NCI-H748 (cell line): ENCODE measurements at regions not wholly inside any gene's neighbourhood (a gene's known extent, or its start where the extent isn't known, plus 50 kb on each side); places are given as distances from the start of the nearest gene placed in this dataset.
"Not testable (repeated sequence)": the region's sequence is repeated elsewhere in the genome, so short reads cannot be mapped to it uniquely, and the experiment has no call there.

Experiments used
- DNase-seq: peaks from one replicate; lab custom pipeline; 2025; ENCODE audit not compliant: unreplicated experiment; lab: John Stamatoyannopoulos, UW

GRCh38 chr6:48472091-48472490, 361.1 kb upstream of the PTCHD4 start:
- no peak for DNase-seq

GRCh38 chr6:48471326-48471725, 360.3 kb upstream of the PTCHD4 start:
- DNase-seq = no peak

GRCh38 chr6:48449002-48449401, 338.0 kb upstream of the PTCHD4 start:
- DNase-seq = peak; percentile 33

DNA sequence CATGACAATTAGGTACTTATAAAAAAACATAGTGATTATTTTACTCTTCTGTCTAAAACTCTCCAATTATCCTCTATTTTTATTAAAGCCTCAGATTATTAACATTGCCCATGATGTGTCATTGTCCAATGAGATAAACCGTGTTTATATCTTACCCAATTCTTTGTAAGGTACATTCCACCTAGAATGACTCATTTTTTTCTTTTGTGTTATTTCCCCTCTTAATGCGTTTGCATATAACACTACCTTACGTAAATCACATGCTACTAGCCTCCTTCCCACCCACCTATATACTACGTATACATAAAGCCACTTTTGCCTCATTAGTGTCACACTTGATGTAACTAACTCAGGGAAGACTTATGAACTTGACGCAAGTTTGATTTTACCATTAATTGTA, 336.3 kb upstream of the PTCHD4 start:
- DNase-seq = no peak

DNA sequence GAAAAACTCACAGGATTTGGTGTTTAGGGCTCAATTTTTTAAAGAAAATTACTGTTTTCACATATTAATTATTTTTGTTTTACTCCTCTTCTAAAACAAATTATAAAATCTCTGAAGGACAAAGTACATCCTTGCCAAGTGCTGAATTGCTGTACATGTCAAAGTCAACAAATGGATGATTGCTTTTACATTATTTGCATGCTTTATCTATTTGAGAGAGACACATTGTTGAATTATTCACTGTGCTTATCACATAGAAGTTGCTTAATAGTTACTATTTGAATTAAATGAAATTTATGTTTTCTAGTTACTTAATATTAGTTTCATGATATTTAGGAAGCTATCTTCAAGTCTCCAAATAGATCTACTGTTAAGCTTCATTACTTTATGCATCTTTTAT, 318.6 kb upstream of the PTCHD4 start:
- no peak for DNase-seq

- DNase-seq = peak; percentile 69
Observed at GRCh38 chr6:48429021-48429420, 318.0 kb upstream of the PTCHD4 start.

DNA sequence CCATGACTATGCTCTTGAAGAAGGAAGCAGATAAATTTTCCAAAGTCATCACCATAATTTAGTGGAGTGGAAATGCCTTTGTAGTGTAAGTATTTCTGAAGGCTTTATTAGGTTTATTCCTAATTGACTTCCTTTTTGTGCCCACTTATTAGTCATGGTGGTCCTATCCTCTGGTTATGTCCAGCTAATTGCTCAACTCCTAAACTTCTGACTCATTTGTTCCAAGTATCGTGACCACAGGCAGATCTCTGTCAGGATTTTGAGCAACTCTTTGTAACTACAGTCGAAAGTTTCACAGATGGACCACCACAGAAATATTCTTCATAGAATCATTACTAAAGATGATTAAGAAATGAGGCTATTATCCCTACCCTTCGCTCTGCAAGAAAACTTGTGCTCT, 315.6 kb upstream of the PTCHD4 start:
- DNase-seq = no peak

- no peak for DNase-seq
Observed at GRCh38 chr6:48423640-48424365, 312.8 kb upstream of the PTCHD4 start.

GRCh38 chr6:48419992-48420391, 309.0 kb upstream of the PTCHD4 start:
- no peak for DNase-seq

DNA sequence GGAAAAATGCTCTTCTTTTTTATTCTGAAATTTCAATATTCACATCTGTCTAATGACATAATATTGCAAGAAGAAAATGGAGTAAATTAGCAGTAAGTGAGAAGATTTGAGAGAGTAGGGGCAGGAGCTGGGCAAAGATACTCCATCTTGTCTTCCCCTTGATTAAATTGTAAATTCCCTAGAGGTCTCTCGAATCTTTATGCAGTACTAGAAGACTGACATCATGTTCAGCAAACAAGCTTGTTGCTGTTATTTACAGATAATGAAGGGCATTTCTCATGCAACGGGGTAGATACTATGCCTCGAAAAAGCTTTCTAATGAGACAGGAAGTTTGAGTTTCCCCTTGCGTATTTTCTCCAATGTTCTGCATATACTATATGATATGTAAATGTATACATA, 306.9 kb upstream of the PTCHD4 start:
- no peak for DNase-seq

GRCh38 chr6:48412656-48413055, 301.7 kb upstream of the PTCHD4 start:
- DNase-seq = no peak

DNA sequence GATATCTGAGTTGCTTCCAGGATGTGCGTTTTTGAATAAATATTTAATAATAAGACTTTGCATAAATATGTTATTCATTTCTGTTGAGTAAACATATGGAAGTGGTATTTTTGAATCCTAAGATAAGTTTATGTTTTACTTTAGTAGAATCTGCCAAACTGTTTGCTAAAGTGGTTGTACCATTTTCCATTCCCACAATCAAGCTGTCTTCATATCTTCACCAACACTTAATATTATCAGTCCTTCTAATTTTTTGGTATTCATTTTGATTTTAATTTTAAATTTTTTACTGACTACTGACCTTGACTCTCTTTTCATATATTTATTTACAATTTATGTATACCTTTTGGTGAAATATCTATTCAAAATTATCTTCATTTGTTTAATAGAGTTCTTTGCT, 293.9 kb upstream of the PTCHD4 start:
- no peak for DNase-seq

- DNase-seq = no peak
Observed at GRCh38 chr6:48403587-48403986, 292.6 kb upstream of the PTCHD4 start.

- DNase-seq = no peak
Observed at GRCh38 chr6:48401016-48401415, 290.0 kb upstream of the PTCHD4 start.

DNA sequence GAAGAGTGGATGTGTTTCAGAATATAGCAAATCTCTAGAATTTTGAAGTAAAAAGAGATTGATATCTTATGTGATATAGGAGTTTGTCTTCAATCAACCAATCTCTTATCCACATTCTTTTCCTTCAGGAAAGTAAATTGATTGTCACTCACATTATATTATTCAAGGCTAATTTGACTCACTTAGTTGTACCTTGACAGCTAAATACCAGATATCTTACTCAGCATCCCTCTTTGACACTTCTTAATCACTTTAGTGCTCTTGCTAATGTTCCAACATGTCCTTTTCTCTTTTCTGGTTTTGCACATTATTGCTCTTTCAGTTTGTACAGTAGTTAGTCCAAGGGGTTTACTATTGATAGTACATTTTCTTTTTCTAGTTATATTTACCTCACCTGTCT, 286.9 kb upstream of the PTCHD4 start:
- no peak for DNase-seq

DNA sequence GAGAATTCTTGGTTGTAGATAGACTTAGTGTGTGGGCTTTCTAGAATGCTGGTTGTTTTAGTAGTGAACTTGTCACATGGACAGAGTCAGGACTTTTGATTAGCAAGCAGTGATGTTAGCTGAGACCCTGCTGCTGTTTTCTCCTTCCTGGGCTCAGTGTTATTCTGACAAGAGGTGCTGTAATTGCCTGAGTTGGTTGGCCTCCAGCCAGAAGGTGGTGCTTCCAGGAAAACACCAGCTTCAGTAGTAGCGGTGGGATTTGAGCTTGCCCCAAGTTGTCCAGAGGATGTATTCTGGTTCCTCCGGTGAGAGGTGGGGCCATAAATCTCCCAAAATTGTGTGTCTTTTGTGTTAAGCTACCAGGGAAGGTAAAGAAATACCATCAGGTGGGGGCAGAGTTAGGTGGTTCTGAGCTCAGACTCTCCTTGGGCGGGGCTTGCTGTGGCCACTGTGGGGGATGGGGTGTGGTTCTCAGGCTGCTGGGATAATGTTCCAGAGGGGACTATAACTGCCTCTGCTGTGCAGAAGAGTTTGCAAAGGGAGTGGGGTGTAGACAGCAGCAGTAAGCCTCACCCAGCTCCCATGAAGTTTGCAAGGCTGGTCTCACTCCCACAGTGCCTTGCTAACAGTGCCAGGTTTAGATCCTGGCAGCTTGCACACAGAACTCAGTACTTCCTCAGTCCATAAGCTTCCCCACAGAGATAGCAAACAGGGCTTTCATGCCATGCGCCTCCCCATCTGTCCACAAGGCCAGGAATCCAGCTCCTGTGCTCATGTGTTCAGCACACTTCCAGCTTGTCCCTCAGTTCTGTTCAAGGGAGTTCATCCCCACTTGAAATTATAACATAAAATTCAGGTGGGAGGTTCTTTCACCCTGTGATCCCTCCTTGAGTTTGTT, 278.4 kb upstream of the PTCHD4 start:
- DNase-seq = peak; percentile 87

DNA sequence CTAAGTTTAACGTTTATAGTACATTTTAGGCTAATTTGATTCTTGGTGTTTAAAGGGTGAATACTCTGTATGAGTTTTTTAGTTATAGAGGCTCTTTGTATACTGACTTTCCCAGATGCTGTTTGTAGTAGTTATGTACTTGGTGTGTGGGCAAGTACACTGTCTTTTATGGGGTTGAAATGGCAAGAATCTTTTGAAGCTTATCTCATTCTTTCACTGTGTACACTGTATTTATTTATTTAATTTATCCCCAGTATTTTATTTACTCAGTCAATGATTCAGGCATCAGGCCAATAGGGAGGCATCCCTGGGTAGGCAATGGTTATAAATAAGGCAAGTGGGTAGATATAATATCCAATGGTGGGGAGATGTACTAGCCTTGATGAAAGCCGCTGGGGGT, 277.0 kb upstream of the PTCHD4 start:
- peak; percentile 37 for DNase-seq

DNA sequence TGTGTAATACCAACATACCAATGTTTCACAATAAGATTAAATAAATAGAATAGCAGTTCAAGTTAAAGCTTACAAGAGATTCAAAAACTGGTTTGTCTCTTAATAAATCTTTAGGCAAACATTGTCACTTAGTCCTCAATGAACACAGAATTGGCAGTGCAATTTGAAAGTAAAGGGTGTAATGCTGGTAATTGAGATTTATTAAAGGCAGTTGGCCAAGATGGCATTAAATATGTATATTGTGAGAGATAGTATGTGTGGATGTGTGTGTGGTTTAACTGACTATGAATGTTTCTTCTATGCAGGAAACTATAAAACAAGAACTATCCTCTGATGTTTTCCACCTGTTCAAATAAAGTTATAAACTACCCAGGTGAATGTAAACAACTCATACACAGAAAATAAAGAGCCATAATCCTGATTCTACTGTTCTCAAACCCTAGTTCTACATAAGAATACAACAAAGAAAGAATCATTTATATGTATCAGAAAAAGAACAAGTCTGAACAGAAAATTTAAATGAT, 267.9 kb upstream of the PTCHD4 start:
- DNase-seq = peak; percentile 92

DNA sequence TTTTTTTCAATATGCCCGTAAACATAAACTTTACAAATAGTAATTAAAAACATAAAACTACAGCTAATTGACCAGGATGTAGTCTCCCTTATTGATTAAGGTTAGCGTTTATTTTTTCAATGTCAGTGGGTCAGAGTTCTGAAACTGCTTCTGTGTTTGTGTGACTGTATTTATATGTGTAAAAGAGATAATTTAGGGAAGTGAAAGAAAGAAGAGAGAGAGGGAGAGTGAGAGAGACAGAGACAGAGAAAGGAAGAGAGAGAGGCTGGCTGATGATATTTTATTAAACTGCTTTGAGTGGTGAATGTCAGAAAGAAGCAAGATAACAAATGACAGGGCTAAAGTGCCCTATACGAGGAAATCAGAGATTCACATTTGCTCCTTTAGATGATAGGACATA, 266.1 kb upstream of the PTCHD4 start:
- DNase-seq = no peak

GRCh38 chr6:48371226-48371625, 260.2 kb upstream of the PTCHD4 start:
- DNase-seq = not testable (repeated sequence)

- DNase-seq = no peak
Observed at GRCh38 chr6:48369100-48369499, 258.1 kb upstream of the PTCHD4 start.

GRCh38 chr6:48325701-48326100, 214.7 kb upstream of the PTCHD4 start:
- no peak for DNase-seq
